Ishikawa (cell line): ENCODE measurements at regions not wholly inside any gene's neighbourhood (a gene's known extent, or its start where the extent isn't known, plus 50 kb on each side); places are given as distances from the start of the nearest gene placed in this dataset.

Source experiments
- CEBPB ChIP-seq: IDR thresholded peaks from 2 replicates; pipeline ENCODE4 v1.6.1; 2012
- CREB1 ChIP-seq: IDR thresholded peaks from 2 replicates; pipeline ENCODE4 v1.6.1; 2012; ENCODE audit warnings: low read depth
- EGR1 ChIP-seq: IDR thresholded peaks from 2 replicates; pipeline ENCODE4 v1.6.1; 2012
- EP300 ChIP-seq: IDR thresholded peaks from 2 replicates; pipeline ENCODE4 v1.6.1; 2012; ENCODE audit warnings: borderline replicate concordance
- FOXM1 ChIP-seq: IDR thresholded peaks from 2 replicates; pipeline ENCODE4 v1.6.1; 2012; ENCODE audit warnings: low read depth, borderline replicate concordance
- NFIC ChIP-seq: IDR thresholded peaks from 2 replicates; pipeline ENCODE4 v1.6.1; 2012
- RAD21 ChIP-seq: IDR thresholded peaks from 2 replicates; pipeline ENCODE4 v1.6.1; 2012; ENCODE audit warnings: low read depth
- TAF1 ChIP-seq: IDR thresholded peaks from 2 replicates; pipeline ENCODE4 v1.6.1; 2012; ENCODE audit warnings: low read depth, mild to moderate bottlenecking
- YY1 ChIP-seq: IDR thresholded peaks from 2 replicates; pipeline ENCODE4 v1.6.1; 2012; ENCODE audit warnings: low read depth

GRCh38 chr13:85445534-85445933 lies 353.7 kb downstream of the SLITRK6 start:
- no peak for TF ChIP-seq FOXM1
- TF ChIP-seq EP300 = no peak
- TF ChIP-seq CREB1 = no peak
- no peak for TF ChIP-seq EGR1
- TF ChIP-seq TAF1 = no peak
- TF ChIP-seq YY1 = no peak
- TF ChIP-seq CEBPB = no peak
- TF ChIP-seq RAD21 = no peak
- TF ChIP-seq NFIC = no peak
